ENCODE measurements at regions not wholly inside any gene's neighbourhood (a gene's known extent, or its start where the extent isn't known, plus 50 kb on each side); places are given as distances from the start of the nearest gene placed in this dataset.

DNA sequence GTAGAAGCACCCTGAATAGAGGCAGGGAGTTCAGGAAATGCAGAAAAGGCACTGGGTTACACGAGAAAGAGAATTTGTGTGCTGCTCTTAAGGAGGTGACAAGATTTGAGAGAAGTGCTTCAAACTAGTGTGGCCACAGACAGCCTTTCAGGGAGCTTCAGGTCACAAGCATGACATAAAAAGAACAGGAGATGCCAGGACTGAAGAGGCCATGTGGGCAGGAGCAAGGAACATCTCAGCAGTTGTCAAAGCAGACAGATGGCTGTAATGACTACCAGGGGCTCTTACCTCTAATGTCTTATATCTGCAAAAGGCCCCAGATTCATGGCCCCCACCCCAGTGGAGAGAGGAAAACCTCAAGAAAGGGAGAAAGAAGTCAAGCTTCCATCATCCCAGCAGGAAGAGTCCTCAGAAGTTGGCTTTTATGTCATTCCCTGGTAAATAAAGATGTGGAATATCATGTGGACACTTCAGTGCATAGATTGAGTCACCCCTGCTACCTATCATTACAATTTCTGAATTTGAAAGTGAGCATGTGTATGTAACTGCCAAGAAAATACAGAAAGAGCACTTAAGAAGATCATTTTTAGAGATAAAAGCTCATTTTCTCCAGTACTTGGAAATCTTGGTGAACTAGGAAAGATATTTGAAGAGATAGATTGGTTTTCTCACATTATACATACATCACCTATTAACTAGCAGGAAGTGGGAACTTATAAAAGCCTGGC, 214.4 kb upstream of the RORB start:
- no peak for DNase-seq

- DNase-seq = peak; percentile 27
Measured at GRCh38 chr9:74284581-74285450, 212.3 kb upstream of the RORB start.

DNA sequence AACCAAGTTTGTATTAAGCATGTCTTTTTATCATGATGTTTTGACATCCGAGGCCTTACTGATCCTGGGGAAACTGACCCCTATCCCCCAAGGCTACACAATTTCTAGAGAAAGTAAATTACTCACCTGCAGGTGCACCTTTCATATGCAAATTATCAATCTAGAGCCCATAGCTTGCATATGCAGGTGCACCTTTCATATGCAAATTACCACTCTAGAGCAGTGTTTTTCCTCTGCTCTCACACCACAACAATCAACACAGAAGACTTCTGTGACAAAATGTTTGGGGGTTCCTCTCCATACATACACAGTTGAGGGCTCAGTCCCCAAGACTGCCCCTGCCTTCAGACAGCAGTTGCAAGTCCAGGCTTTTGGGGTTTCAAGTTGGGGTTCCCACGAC, 203.7 kb upstream of the RORB start:
- DNase-seq = no peak

DNA sequence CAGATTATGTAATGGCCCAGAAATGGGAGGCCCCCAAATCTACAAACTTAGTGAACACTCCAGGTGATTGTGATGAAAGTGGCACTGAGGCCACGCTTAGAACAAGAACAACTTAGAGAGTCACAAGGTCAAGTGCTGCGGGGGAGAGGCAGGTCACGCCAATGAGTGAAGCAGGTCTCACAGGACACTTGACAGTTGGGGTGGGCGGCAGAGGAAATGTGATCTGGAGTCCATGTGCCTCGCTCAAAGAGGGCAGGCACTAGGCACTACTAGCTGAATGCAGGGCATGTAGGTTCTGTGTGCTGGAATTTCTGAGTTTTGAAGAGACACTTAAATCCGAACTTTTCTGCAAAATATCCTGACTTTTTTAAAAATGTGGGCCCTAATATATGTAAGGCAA, 193.2 kb upstream of the RORB start:
- no peak for DNase-seq

GRCh38 chr9:74304598-74304997, 192.5 kb upstream of the RORB start:
- DNase-seq = no peak

DNA sequence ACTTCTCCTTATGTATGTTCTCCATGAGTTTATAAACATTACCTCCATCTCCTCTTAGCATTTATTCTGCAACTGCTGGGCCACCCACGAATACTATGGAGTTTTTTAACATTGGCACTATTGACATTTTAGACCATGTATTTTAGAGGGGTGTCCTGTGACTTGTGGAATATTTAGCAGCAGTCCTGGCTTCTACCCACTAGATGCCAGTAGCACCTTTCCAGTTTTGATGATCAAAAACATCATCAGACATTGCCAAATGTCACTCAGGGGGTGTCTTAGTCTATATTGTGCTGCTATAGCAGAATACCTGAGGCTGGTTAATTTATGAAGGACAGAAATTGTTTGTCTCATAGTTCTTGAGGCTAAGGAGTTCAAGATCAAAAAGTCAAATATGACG, 187.5 kb upstream of the RORB start:
- no peak for DNase-seq

GRCh38 chr9:74317235-74317634, 179.9 kb upstream of the RORB start:
- no peak for DNase-seq

- no peak for DNase-seq
Measured at GRCh38 chr9:74321396-74321795, 175.7 kb upstream of the RORB start.

DNA sequence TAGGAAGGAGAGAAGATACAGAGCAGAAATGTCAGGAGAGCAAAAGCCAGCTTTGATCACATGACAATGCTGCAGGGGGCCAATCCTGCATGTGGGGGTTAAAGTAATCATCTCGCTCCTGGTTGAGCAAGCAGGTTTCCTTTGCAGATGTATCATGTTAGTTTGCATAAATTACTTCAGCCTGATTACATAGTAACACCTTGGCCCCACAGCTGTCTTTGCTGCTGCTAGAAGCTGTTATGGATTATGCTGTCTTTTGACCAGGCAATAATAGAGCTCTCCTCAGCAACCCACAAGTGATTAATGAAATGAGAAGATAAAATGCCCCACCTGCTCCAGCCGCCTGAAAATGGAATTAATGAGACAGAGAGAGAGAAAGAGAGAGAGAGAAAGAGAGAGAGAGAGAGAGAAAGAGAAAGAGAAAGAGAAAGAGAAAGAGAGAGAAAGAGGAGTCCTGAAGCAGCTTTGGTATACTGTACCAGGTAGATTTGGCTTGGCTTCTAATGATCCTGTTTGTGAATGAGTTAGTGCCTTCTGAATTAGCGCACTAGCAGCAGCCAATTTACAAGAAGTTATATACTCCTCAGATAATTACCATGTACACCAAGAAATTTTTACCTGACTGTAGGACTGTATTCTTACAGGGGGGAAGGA, 174.3 kb upstream of the RORB start:
- peak; percentile 29 for DNase-seq

DNA sequence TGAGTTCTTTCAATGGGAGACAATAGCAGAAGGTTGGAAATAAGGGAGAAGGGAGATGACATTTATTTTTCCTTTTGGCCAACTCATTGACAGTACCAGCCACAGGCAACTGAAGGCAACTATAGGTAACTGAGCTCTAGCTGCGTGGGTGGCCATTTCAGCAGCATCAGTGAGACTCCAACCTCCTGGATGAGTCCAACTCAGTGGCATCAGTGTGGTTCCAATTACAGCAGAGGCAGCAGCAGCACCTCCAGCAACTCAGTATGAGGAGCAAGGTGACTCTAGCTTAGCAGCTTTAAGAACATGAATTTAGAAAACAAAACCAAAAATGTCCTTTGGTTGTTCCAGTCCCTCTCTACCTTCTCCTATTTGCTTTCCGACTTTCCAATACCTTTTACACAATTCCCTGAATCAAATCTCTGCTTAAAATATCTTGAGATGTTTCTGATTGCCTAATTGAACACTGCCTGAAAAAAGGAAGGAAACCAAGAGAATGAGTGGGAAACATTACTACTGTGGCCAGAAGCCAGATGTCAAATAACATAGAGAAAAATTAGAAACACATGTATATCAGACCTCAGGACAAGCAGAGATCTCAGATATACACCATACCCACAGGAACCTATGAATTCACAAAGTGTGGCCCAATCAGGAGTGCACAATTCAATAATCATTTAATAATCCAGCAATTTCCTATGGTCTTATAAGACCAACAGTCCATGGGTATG, 166.5 kb upstream of the RORB start:
- DNase-seq = no peak

- no peak for DNase-seq
Measured at GRCh38 chr9:74331607-74332006, 165.5 kb upstream of the RORB start.

DNA sequence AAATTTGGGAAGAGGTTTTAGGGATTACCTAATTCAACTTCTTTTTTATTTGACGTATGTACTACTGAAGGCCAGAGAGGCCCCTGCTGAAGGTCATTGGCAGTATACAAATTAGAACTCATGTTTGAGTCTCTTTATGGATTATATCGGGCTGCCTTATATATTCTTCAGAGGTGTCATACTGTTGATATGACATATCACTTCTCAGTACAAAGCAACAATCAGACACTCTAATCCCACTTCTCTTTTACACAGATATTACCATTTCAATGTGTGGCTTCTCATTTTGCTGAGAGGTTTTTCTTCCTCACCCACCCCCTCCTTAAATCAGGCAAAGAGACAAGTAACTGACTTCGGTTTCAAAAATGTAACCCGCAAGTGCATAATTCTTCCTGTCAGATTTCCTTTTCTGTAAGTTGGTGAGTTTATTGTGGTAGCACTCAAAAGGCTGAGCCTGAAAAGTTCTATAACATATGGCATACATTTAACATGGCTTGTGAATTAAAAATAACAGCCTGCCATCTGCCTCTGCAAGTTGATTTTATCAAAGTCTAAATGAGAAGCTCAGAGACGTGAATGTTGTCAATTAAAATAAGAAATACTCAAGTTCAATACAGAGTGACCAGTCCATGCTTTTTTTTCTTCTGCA, 163.6 kb upstream of the RORB start:
- DNase-seq = no peak

- DNase-seq = no peak
Measured at GRCh38 chr9:74334271-74334670, 162.9 kb upstream of the RORB start.

DNA sequence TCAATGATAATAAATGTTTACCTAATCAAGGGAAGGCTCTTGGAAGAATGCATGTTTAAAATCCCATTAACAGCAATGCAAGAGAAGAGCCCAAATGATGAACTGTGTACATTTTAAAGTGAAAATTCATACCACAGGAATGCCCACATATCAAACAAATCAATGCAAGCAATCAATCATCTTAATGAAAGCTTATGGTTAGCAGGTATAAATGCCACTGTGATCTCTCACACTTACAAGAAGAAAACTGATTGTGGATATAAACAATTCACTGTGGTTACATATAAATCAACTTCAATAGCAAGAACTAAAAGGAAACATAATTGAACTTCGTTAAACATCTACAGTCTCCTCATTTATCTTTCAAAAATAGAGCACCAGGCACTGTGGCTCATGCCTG, 161.0 kb upstream of the RORB start:
- no peak for DNase-seq

DNA sequence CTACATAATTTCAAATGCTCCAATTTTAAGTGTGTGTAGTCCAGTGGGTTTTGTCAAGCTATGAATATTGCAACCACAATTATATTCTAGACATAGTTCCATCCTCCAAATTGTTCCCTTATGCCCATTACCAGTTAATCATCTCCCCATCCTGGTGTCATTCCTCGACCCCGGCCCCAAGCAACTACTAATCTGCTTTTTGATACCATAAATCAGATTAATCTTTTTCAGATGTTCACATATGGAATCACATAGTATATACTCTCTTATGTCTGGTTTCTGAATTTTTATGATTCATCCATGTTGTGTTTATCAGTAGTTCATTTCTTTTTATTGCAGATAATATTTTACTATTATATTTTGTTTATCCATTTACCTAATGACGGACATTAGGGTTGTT, 148.4 kb upstream of the RORB start:
- DNase-seq = no peak

GRCh38 chr9:74355107-74355506, 142.0 kb upstream of the RORB start:
- no peak for DNase-seq

DNA sequence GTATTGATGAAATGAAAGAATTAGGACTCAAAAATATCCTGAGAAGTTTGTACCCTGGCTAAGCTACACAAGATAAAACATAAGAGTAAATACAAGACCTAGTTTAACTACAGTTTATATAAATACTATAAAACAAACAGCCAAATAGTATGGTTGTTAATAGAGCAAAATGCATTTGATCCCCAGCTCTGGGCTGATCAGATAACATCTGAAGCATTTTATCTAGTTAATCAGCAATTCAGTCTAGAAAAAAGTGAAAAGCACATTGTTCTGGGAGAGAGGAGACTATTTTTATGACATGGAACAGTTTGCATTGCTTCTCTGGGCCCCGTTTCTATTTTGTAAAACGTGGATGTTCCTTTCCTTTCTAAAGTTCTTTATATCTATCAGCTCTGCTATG, 139.6 kb upstream of the RORB start:
- DNase-seq = no peak

- DNase-seq = no peak
Measured at GRCh38 chr9:74358959-74359358, 138.2 kb upstream of the RORB start.

- DNase-seq = no peak
Measured at GRCh38 chr9:74361508-74361907, 135.6 kb upstream of the RORB start.

DNA sequence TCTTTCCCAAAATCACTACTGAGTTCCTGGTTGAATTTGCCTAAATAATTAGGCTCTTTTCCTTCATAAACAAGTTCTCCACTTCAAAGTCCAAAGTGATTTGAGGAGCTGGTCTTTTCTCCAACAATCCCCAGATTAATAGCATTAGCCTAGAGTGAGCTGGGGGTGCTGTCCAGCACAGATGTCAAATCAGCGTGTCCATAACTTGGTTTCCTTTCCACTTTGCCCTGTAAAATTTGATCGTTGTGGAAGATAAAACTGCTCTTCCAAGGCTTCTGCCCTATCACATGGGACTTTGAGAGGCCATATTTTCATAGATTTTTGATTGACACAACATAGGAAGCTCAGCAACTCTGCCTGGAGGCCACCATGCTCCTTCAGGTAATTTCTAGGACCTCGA, 134.7 kb upstream of the RORB start:
- DNase-seq = no peak

DNA sequence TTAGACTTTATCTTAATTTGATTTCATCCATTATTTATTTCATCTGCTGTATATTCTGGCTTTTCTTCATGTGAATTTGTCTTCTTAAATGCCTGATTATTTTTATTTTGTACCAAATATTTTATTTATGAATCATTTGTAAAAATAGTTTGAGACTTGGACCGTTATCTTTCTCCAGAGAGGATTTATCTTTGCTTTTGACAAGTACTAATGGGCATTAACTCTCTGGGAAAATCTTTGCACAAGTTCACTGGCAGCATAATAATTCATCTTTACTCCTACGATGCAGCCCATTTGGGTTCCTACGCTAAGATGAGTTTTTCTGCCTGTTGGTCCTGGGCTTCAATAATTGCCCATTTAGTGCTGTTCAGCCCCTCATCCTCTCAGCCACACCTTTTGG, 131.0 kb upstream of the RORB start:
- DNase-seq = no peak

DNA sequence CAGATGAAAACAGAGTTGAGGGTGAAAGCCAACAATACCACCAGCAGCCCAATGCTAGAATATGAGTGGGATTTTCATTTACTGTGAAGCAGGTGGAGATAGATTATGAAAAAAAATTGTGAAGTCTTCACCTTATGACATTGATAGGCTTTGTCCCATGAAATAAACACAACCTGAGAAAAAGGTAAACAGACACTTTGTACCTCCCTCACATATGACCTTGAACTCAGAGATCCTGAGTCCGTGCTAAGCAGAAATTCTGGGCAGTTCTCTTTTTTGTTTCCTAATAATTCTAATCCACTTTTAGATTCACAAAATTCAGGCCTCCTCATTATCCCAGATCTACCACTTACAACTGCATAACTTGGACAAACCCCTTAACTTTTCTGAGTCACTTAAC, 127.3 kb upstream of the RORB start:
- no peak for DNase-seq

GRCh38 chr9:74373348-74373747, 123.8 kb upstream of the RORB start:
- DNase-seq = no peak
